ENCODE measurements at regions not wholly inside any gene's neighbourhood (a gene's known extent, or its start where the extent isn't known, plus 50 kb on each side); places are given as distances from the start of the nearest gene placed in this dataset.

- Histone ChIP-seq H4K20me1 (ENCODE audit: insufficient read depth, low read length, poor library complexity, severe bottlenecking) (no peaks in the 10 kb centered on the region), H3K4me2 (ENCODE audit: low read depth, low read length, poor library complexity, severe bottlenecking) (no peak overlapping the region), H3K4me1 (ENCODE audit: insufficient read depth, low read length, poor library complexity, severe bottlenecking) (peaks cover 3% of the 10 kb centered on the region), H3K36me3 (ENCODE audit: insufficient read depth, low read length) (no peaks in the 10 kb centered on the region), H3K9me2 (replicated peaks; ENCODE audit: low read depth, low read length) (no peaks in the 10 kb centered on the region), H3K9ac (ENCODE audit: low read depth, low read length, poor library complexity, severe bottlenecking) (no peak overlapping the region), H3K4me3 (ENCODE audit: low read length, poor library complexity, severe bottlenecking) (no peak overlapping the region), H3K27me3 (ENCODE audit: insufficient read depth, low read length, poor library complexity, severe bottlenecking) (no peaks in the 10 kb centered on the region), H3F3A (ENCODE audit: low read depth) (no peaks in the 10 kb centered on the region), H2AFZ (ENCODE audit: low read length) (no peak overlapping the region), H3K79me2 (ENCODE audit: insufficient read depth, low read length) (no peaks in the 10 kb centered on the region), H3K9me3 (ENCODE audit: insufficient read depth, low read depth, low read length) (no peaks in the 10 kb centered on the region)
- no peak for TF ChIP-seq CTCF (conservative IDR thresholded peaks at IDR 0.05; ENCODE audit: low read length)
Observed at GRCh38 chr1:244356376-244356775, 95.3 kb downstream of the ADSS2 start.

All from Loucy (cell line).